ENCODE measurements at regions not wholly inside any gene's neighbourhood (a gene's known extent, or its start where the extent isn't known, plus 50 kb on each side); places are given as distances from the start of the nearest gene placed in this dataset.
A peak's percentile ranks its signal among the peaks of the same experiment; 100 is the strongest.
"Not testable (repeated sequence)": the region's sequence is repeated elsewhere in the genome, so short reads cannot be mapped to it uniquely, and the experiment has no call there.

DNA sequence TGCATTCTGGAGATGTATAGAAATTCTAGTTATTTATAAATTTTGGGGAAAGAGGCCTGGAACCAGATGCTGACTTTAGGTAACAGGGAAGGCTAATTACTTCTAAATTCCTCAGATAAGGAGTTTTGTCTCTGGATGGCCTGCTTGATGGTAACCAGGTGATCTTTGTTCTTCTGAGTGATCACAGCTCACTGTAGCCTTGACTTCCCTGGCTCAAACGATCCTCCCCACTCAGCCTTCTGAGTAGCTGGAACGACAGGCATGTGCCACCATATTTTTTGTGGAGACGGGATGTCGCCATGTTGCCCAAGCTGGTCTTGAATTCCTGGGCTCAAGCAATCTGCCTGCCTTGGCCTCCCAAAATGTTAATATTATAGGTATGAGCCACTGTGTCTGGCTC, 54.4 kb upstream of the MSH6 start:
- DNase-seq (ENCODE audit: low read depth in 4 of 4, low spot score in 2 of 4), result no peak

DNA sequence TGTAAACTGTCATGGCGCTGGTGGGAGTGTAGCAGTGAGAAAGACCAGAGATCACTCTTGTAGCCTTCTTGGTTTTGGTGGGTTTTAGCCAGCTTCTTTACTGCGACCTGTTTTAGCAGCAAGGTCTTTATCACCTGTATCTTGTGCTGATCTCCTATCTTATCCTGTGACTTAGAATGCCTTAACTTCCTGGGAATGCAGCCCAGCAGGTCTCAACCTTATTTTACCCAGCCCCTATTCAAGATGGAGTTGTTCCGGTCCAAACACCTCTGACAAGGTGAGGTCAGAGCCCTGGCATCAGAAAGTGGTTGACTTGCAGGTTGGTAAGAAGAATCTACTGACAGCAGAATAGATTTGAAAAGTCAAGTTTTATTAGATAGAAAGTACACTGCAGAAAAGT, 55.0 kb upstream of the MSH6 start:
- DNase-seq (ENCODE audit: low read depth in 4 of 4, low spot score in 2 of 4), result no peak

DNA sequence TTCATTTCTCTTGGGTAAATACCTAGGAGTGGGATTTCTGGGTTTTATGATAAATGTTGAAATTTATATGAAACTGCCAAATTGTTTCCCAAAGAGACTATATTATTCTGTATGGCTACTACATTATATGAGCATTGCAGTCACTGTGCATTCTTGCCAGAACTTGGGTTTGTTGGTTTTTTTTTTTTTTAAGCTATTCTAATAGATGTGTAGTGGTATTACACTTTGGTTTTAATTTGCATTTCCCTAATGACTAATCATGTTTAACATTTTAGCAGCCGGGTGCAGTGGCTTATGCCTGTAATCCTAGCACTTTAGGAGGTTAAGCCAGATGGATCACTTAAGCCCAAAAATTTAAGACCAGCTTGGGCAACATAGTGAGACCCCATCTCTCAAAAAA, 56.0 kb upstream of the MSH6 start:
- not testable (repeated sequence) for DNase-seq (ENCODE audit: low read depth in 4 of 4, low spot score in 2 of 4)

DNA sequence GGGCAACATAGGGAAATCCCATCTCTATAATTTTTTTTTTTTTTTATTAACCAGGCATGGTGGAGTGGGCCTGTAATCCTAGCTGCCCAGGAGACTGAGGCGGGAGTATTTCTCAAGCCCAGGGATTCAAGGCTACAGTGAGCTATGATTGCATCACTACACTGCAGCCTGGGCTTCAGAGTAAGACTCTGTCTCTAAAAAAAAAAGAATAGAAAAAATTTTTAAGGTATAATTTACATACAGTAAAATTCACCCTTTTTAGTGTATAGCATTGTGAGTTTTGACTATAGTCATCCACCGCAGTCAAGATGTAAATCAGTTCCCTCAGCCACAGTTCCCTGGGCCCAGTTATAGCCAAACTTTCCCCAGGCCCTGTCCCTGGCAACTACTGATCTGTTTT, 57.1 kb upstream of the MSH6 start:
- DNase-seq (ENCODE audit: low read depth in 4 of 4, low spot score in 2 of 4), result no peak

DNA sequence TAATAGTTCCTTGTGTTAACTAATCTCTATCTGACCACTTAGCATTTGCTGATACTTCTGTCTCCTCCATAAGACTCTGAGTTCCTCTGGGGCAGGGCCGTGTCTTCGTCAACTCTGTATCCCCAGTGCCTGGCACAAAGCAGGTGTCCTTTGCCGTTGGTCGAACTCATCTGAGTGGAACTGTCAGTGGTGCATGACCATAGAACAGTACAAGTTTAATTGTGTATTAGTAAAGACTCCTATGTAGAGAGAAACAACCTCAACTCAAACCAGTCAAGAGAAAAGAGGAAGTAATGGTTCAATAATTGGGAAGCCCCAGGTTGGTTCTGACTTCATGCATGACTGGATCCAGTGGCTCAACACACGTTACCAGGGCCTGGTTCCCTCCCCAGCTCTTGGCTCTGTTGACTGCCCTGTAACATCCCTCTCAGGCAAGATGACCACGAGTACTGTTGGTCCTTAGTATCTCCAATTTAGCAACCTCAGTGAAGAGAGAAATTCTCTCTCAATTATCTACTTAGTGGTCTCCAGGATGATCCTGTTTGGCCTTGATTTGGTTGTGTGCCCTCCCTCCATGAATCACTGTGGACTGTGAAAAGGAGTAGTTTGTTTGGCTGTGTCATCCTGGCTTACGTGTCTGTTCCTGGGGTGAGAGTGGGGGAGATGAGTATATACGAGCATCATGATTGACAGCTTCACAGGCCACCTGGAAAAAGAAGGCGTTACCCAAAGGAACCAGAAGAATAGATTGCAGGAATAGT, 58.5 kb upstream of the MSH6 start:
- no peak for DNase-seq (ENCODE audit: low read depth in 4 of 4, low spot score in 2 of 4)

DNA sequence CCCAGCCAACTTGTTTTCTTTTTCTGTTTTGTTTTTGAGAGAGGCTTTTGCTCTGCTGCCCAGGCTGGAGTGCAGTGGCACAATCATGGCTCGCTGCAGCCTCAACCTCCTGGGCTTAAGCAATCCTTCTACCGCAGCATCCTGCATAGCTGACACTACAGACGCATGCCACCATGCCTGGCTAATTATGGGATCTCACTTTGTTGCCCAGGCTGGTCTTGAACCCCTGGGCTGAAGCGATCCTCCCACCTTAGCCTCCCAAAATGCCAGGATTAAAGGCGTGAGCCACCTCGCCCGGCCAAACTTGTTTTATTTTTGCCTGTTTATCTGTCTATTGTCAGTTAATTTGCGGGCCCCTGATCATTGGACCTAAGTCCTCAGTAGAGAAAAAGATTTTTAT, 61.6 kb upstream of the MSH6 start:
- DNase-seq (ENCODE audit: low read depth in 4 of 4, low spot score in 2 of 4), result no peak

DNA sequence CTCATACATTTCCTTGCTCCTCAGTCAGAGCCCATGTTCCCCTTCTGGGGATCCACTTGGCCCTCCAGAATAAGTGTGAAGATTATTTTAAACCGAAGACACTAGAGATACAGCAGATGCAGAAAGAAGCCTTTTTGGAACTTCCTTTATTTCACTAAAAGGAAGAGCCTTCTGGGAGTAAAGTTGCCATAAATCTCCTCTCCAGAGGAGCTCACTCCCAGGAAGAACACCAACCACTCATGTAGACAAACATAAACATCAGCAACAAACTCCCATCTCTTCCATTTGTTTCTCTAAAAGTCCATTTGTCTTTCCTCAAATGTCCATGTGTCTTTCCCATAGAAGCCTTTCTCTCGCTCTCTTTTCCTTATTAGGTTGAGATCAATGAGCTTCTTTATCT, 62.4 kb upstream of the MSH6 start:
- DNase-seq (ENCODE audit: low read depth in 4 of 4, low spot score in 2 of 4), result peak in 2 of 4 donors; percentile 6 to 15

DNA sequence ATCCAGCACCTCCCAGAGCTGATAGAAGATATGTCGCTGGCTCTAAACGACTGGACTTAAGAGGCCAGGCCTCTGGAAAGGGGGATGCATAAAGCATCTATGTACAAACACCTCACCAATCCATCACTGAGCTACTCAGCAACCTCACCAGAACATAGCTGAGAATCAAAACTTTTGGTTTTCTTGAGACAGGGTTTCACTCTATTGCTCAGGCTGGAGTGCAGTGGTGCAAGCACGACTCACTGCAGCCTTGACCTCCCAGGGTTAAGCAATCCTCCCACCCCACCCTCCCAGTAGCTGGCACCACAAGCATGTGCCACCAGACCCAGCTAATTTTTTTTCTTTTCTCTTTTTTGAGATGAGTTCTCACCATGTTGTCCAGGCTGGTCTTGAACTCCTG, 62.9 kb upstream of the MSH6 start:
- DNase-seq (ENCODE audit: low read depth in 4 of 4, low spot score in 2 of 4), result no peak

DNA sequence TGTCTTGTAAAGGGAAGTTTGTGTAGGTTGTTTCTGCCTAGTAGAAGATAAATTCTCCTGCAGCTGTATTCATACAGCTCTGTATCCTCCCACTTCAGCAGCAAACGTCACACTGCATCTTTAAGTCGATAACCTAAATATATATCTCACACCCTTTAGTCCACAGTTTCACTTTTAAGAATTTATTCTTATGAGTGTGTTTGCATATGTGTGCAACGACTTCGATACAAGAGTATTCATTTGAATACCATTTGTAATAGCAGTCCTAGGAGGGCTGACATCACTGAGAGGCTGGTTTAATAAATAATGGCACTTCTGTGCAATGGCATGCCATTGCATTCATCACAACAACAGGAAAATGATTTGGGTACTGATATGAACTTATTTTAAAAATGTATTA, 63.8 kb upstream of the MSH6 start:
- DNase-seq (ENCODE audit: low read depth in 4 of 4, low spot score in 2 of 4), result no peak

DNA sequence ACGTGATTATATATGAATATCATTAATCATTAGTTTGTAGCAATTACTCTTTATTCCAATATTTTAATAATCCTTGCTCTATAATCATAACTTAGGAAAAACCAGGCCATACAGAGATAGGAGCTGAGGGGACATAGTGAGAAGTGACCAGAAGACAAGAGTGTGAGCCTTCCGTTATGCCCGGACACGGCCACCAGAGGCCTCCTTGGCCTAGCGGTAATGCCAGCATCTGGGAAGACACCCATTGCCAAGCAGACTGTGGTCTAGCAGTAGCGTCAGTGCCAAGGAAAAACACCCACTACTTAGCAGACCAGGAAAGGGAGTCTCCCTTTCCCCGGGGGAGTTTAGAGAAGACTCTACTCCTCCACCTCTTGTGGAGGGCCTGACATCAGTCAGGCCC, 66.6 kb upstream of the MSH6 start:
- not testable (repeated sequence) for DNase-seq (ENCODE audit: low read depth in 4 of 4, low spot score in 2 of 4)

DNA sequence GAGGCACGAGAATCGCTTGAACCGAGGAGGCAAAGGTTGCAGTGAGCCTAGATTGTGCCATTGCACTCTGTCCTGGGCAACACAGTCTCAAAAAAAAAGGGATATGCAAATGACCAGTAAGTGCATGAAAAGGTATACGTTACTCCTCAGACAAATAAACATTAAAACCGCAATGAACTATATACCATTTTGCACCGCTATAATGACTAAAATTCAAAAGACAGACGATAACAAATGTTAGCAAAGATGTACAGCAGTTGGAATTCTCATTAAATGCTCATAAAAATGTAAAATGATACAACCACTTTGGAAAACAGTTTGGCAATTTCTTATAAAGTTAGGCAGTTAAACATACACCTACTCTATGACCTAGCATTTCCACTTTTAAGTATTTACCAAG, 67.4 kb upstream of the MSH6 start:
- no peak for DNase-seq (ENCODE audit: low read depth in 4 of 4, low spot score in 2 of 4)

DNA sequence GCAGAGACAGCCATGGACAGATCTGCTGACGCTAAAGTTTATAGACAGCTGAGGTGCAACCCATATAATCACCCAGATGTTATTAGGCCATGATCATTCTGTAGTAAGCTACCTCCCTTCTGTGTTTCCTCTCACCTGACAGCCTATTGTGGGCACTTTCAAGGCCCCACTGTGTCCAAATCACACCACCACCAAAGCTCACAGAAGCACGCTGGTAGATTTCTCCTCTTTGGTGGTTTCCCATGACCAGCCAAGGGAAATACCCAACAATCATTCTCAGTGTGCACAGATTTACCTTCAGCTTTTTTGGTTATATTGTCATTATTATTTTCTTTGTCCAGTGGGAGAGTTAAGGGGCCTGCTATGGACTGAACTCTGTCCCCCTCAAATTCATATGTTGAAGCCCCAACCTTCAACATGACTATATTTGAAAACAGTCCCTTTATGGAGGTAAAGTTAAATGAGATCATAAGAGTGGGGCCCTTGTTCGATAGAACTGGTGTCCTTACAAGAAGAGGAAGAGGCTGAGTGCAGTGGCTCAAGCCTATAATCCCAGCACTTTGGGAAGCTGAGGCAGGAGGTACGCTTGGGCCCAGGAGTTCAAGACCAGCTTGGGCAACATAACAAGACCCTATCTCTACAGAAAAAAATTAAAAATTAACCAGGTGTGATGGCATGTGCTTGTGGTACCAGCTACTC, 74.0 kb upstream of the MSH6 start:
- no peak for DNase-seq (ENCODE audit: low read depth in 4 of 4, low spot score in 2 of 4)

DNA sequence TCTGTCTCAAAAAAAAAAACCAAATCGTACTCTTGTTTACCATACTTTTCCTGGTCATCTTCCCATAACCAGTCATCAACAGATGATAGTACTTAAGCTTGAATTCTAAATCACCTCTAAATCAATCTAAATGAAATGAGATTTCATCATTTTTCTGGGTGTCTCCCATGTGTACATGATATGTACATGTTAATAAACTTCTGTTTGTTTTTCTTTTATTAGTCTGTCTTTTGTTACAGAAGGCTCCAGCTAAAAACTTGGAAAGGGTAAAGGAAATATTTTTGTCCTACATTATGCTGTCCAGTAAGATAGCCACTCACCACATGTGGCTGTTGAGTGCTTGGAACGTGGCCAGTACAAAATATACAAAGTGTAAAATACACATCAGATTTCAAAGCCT, 78.7 kb upstream of the MSH6 start:
- DNase-seq (ENCODE audit: low read depth in 4 of 4, low spot score in 2 of 4), result no peak

DNA sequence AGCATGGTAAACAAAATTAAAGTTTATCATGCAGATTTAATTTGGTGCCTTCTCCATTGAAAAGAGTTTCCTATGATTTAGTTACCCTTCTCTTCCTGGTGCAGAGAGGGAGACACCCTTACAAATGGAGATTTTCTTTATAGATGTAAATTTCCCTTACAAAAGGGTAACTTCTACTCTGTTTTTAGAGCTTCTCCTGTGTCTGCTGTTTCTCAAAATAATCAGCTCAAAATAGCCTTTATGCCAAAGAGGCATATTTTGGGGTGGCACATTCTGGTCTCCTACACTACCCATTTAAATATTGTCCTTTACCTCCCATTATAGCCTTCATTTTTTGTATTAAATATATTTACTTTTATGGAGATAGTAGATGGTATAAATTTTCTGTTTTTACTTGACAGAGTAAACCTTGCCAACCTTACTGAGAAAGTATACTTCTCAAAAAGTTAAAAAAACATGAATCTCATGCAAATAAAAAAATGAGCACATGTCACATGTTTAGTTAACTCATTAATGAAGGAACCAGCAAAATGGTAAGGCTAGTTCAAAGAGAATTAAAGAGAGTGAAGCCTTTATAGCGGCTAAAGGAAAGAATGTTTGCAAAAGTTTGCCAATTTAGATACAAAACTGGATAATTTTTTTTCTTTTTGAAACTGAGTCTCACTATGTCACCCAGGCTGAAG, 83.3 kb upstream of the MSH6 start:
- DNase-seq (ENCODE audit: low read depth in 4 of 4, low spot score in 2 of 4), result no peak

DNA sequence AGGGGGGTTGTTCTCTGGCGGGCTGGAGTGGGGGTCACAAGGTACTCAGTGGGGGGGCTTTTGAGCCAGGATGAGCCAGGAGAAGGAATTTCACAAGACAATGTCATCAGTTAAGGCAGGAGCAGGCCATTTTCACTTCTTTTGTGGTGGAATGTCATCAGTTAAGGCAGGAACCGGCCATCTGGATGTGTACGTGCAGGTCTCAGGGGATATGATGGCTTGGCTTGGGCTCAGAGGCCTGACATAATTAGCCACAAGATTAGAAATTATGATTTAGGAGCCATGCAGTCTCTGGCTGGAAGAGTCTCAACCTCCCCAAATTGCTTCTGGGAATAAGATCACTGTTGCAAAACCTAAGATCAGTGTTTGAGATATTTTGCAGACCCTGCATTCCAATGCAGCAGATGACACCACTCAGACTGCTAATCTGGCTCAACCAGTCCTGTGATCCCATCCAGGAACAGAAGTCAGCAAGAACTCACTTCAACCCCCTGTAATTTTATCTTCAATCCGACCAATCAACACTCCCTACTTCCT, 84.4 kb upstream of the MSH6 start:
- DNase-seq (ENCODE audit: low read depth in 4 of 4, low spot score in 2 of 4), result not testable (repeated sequence)

DNA sequence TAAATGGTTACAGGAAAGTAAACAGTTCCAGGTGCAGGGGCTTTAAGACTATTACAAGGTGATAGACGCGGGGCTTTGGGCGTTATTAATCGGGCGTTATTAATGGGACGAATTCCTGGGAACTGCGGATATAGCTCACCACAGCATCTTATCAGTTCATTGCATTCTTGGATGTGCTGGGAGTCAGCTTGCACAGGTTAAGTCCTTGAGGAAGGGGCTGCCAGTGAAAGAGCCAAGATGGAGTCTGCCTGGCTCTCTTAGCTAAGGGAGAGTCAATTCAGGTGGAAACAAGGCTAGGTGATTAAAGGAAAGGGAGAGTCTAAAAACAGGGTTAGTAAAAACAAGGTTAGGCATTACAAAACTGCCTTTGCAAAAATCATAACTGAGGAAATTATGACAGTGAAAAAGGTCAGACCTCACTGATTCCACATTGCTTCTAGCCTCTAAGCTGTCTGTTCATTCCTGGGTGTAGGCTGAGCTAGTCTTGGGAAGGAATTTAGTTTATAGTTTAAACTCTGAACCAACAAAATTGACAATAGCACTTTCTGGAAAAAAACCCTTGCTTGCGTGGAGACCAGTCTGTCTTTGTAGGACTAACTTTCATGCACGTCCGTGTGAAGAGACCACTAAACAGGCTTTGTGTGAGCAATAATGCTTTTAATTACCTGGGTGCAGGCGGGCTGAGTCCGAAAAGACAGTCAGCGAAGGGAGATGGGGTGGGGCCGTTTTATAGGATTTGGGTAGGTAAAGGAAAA, 85.1 kb upstream of the MSH6 start:
- DNase-seq (ENCODE audit: low read depth in 4 of 4, low spot score in 2 of 4), result not testable (repeated sequence)

DNA sequence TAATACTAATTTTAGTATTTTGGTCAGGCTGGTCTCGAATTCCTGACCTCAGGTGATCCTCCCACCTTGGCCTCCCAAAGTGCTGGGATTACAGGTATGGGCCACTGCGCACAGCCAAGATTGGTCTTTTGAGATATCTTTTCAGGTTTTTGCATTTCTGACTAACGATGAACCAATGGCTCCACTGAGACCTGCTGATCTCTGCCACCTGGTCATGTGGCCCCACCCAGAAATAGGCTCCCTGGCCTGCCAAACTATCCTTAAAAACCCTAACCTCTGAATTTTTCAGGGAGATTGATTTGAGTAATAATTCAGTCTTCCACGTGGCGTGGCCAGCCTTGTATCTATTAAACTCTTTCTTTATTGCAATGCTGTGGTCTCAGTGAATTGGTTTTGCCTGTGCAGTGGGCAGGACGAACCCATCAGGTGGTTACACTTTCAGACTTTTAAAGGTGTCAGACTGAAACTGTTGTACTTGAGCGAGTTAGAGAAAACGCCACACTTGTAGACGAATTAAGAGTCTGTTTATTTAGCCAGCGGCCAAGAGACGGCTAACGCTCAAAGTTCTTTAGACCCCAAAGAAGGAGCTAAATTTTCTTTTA, 85.8 kb upstream of the MSH6 start:
- DNase-seq (ENCODE audit: low read depth in 4 of 4, low spot score in 2 of 4), result no peak

DNA sequence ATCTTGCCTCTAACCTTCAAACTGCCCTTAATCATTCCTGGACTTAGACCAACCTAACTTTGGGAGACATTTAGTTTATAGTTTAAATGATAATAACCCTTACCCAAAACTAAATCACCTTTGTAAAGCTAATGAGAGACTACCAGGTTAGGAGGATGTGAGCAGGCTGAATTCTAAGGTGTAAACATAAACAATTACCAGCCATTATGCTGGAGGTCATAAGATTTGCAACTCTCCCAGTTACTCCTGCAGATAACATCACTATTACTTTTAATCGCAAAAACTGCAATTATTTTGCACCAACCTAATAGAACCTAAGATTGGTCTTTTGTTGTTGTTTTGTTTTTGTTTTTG, 86.5 kb upstream of the MSH6 start:
- no peak for DNase-seq (ENCODE audit: low read depth in 4 of 4, low spot score in 2 of 4)

DNA sequence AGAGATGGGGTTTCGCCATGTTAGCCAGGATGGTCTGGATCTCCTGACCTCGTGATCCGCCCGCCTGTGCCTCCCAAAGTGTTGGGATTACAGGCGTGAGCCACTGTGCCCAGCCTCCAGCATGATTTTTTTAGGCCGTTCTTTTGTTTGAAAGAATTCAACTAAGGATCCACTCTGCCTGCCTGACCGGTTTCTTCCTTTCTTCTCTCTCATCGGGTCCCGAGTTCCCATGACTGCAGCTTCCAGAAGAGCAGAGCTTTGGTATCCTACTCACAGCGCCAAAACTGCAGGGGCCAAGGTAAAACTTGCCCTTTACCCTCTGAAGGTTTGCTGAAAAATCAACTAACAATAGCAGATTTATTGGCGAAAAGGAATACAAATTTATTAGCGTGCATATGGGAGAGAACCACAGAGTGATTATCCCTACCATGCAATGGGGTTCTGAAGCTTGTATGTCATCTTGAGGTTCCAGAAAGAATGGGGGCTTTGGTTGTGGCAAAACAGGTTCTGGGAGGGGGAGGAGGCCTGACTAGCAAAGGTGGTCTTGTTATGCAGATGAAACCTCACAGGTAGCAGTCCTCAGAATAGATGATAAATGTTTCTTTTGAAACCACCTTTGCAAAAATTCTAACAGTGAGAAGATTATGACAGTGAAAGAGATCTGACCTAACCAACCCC, 87.0 kb upstream of the MSH6 start:
- DNase-seq (ENCODE audit: low read depth in 4 of 4, low spot score in 2 of 4), result no peak

DNA sequence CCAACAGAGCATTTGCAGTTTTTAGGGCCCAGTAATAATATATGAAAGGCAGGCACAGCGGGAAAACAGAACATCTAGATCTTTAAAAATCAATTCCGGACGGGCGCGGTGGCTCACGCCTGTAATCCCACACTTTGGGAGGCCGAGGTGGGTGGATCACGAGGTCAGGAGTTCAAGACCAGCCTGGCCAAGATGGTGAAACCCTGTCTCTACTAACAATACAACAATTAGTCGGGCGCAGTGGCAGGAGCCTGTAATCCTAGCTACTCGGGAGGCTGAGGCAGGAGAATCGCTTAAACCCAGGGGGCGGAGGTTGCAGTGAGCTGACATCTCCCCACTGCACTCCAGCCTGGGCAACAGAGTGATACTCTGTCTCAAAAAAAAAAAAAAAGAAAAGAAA, 88.5 kb upstream of the MSH6 start:
- DNase-seq (ENCODE audit: low read depth in 4 of 4, low spot score in 2 of 4), result not testable (repeated sequence)
